Right cardiac atrium (tissue), 5 donors: ENCODE measurements at regions not wholly inside any gene's neighbourhood (a gene's known extent, or its start where the extent isn't known, plus 50 kb on each side); places are given as distances from the start of the nearest gene placed in this dataset.

Experiments used
- ATAC-seq, 2 donors: fragments of 200-7000 bp; cut with Tn5 transposase; one replicate each; pipeline versions ENCODE4 v1.8.0 to v1.9.1; 2020; ENCODE audit warnings: moderate library complexity in 2 of 2, mild to moderate bottlenecking in 1 of 2
- DNase-seq, 3 donors: peaks; one replicate each; pipeline ENCODE4 v3.0.0-alpha.2; 2020
- H3K27ac ChIP-seq: one replicate; pipeline ENCODE4 v1.5.1; 2013; ENCODE audit warnings: mild to moderate bottlenecking, low read length, control low read depth, moderate library complexity
- H3K27me3 ChIP-seq: one replicate; pipeline ENCODE4 v1.6.1; 2013; ENCODE audit not compliant: control insufficient read depth, insufficient read depth
- H3K4me1 ChIP-seq: one replicate; pipeline ENCODE4 v1.6.1; 2013; ENCODE audit warnings: low read length; ENCODE audit not compliant: control insufficient read depth, insufficient read depth
- H3K4me3 ChIP-seq: one replicate; pipeline ENCODE4 v1.5.1; 2013; ENCODE audit warnings: low read length, control low read depth
- H3K9me3 ChIP-seq: one replicate; pipeline ENCODE4 v1.6.1; 2013; ENCODE audit warnings: low read length; ENCODE audit not compliant: control insufficient read depth
- WGBS: extraction: QIAGEN DNeasy Blood & Tissue Kit; methylation state at CpG from one replicate; pipeline ENCODE4 v1.1.7; 2013; 5-methylcytosine and 5-hydroxymethylcytosine counted together
- intact Hi-C, 4 donors: fragments of 100-400 bp; cut with DNase I; formaldehyde crosslinking; loops; one replicate each; pipeline versions ENCODE4 v1.11.0 to v1.14.0; 2022 to 2023
- donor health status: healthy with polysubstance abuse.
- donor health status: DM: no; HTN: yes; CAD: no.
- donor health status: DM: no; HTN: no; CAD: no.
- donor health status: DM: no; HTN: yes; CAD: no; lungs with severe emphysema.
- donor health status: DM: yes; HTN: yes; CAD: no.

DNA sequence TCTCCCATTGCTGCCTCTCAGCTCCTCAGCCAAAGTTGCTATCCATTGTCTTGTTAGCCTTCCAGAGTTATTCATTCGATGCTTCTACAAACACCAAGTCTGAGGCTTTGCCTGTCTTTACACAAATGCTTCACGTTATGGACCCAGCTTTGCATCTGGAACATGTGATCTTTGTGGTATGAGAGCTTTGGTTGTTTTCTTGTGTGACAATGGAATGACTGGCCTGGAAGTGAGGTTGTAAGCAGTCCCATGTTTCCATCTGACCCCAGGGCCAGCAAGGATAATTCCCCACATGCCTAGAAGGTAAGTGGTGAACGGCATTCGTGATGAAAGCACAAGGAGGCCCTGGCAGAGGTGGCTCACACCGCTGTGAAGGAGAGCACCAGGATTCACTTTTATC lies 866.7 kb upstream of the TMEM132C start:
- no peak for DNase-seq
- no peaks in the 10 kb centered on the region for H3K9me3 ChIP-seq
- H3K4me1 ChIP-seq = no peaks in the 10 kb centered on the region
- ATAC-seq = no peak
- H3K27me3 ChIP-seq = peaks cover 2% of the 10 kb centered on the region
- WGBS = 71% methylated on average over 5 of the region's 5 CpGs
- no peak overlapping the region for H3K27ac ChIP-seq
- intact Hi-C loops = no loop called here
- H3K4me3 ChIP-seq = no peak overlapping the region

DNA sequence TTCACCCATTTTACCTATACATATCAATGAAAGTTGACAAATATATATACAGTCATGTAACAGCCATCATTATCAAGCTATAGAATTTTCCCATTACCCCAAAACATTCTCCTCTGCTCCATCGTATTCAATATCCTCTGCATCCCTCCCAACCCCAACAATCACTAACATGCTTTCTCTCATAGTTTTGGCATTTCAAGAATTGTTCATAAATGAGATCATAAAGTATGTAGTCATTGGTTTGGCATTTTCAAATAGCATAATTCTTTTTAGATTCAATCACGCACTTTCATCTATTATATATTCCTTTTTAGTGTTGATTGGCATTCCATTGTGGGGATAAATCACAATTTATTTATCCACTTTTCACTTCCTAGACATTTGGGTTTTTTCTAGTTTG lies 866.0 kb upstream of the TMEM132C start:
- intact Hi-C loops = no loop called here
- Histone ChIP-seq H3K4me3 (no peak overlapping the region), H3K27me3 (peaks cover 2% of the 10 kb centered on the region), H3K27ac (no peak overlapping the region), H3K9me3 (no peaks in the 10 kb centered on the region), H3K4me1 (no peaks in the 10 kb centered on the region)
- 57% methylated on average over 2 of the region's 2 CpGs for WGBS
- ATAC-seq = no peak
- DNase-seq = no peak

DNA sequence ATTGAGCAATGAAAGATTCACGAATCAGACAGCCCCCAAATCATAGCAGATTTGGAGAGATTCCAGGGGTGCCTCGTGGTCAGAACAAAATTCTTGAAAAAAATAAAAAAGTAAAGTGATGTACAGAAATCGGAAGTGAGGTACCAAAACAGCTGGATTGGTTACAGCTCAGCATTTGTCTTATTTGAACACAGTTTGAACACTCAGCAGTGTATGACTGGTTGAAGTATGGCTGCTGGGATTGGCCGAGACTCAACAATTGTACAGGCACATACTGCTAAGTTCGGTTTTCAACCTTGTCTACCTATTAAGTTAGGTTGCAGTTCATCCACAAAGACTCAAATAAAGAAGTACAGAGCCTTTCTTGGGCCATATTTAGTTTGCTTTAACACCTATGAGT lies 865.4 kb upstream of the TMEM132C start:
- no peak for ATAC-seq
- intact Hi-C loops = no loop called here
- Histone ChIP-seq H3K4me1 (no peaks in the 10 kb centered on the region), H3K9me3 (no peaks in the 10 kb centered on the region), H3K27me3 (peaks cover 2% of the 10 kb centered on the region), H3K4me3 (no peak overlapping the region), H3K27ac (no peak overlapping the region)
- DNase-seq = no peak
- 57% methylated on average over 5 of the region's 5 CpGs for WGBS

DNA sequence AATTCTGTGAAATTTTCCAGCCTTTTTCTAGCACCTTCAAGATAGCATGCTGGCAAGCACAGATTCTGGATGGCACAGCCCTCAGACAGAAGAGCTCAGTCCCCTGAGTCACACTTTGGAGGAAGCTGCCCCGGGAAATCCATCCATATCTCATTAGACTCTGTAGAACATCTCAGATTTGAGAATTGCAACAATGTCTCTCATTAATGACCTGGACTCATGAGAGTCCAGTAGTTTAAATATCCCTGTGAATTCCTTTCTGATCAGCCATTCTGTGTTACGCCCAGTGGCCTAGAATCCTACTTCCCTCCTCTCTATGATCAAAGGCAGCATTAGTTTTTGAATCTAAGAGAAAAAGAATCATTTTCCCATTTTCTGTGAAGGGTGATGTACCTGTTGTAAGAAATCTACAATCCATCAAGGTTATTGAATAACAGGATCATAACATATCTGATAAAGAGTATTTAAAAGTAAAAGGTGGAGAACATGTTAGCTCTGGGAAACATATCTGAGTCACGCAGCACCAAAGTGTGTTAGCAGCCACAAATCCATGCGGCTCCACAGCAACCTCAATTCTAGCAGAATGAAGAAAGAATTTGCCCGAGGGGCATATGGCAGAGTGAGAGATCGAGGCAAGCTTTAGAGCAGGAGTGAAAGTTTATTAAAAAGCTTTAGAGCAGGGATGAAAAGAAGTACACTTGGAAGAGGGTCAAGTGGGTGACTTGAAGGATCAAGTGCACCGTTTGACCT lies 855.6 kb upstream of the TMEM132C start:
- ATAC-seq (no peak), DNase-seq (no peak)
- intact Hi-C loops = no loop called here
- WGBS = 75% methylated on average over 7 of the region's 7 CpGs
- Histone ChIP-seq H3K27ac (no peak overlapping the region), H3K4me1 (no peaks in the 10 kb centered on the region), H3K9me3 (no peaks in the 10 kb centered on the region), H3K27me3 (no peaks in the 10 kb centered on the region), H3K4me3 (no peak overlapping the region)

DNA sequence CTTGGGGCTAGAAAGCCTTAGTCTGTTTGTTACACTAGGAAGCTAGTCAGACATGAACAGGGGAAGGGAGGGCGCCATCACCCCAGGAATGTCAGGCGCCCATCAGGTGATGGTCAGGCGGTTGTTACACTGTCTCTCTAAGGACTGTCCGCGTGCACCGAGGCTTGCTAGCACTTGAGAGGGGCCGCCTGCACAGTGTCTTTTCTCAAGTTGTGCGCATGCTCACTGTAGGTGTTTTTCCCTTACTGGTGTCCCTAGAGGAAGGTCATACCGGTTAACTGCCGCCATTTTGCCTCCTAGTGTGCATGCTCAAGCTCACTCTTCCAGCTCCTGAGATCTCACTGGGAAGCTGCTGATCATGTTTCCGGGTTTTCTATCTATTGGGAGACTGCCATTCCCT lies 855.0 kb upstream of the TMEM132C start:
- no peak for DNase-seq
- intact Hi-C loops = no loop called here

DNA sequence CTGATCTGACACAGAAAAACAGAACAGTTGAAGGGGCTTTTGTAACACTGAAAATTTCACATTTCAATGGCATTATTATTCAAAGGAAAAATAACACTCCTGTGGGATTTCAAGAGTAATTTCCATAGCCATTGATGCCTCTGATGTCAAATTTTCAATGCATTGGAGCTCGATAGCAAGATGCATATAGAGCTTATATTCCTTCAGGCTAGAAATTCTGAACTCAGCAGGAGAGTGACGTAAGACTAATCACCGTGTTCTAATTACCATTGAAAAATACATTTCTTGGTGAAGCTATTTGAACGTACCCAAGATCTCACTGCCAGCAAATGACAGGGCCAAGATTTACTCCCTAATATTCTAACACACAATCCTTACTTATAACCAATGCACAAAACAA lies 854.1 kb upstream of the TMEM132C start:
- intact Hi-C loops = no loop called here
- DNase-seq = no peak
- WGBS = 81% methylated on average over 4 of the region's 4 CpGs
- H3K9me3 ChIP-seq = peaks cover under 1% of the 10 kb centered on the region
- H3K27ac ChIP-seq = no peak overlapping the region
- no peak overlapping the region for H3K4me3 ChIP-seq
- no peak for ATAC-seq
- H3K27me3 ChIP-seq = no peaks in the 10 kb centered on the region
- no peaks in the 10 kb centered on the region for H3K4me1 ChIP-seq

More for the DNA sequence above, 855.0 kb upstream of the TMEM132C start:
- Histone ChIP-seq H3K9me3 (no peaks in the 10 kb centered on the region), H3K27me3 (no peaks in the 10 kb centered on the region), H3K27ac (no peak overlapping the region), H3K4me1 (no peaks in the 10 kb centered on the region), H3K4me3 (no peak overlapping the region)
- 89% methylated on average over 11 of the region's 11 CpGs for WGBS
- no peak for ATAC-seq

DNA sequence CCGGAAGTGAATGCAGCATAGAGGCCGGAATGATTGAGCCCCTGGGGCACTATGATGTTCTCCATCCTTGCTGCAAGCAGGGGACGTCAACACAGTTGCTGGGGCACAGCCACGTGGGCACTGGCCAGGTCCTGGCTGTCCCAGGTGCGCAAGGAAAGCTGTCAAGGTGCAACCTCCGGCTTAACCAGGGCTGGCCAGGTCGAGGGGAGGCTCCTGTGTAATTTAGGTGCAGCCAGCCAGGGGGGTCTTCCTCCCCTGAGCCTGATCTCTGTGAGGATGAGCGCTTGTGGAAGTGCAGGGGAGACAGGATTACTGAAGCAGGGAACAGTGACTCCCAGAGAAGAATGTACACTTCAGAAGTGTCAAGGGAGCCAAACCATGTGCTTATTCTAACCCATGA lies 852.8 kb upstream of the TMEM132C start:
- no peak for ATAC-seq
- DNase-seq = no peak
- intact Hi-C loops = no loop called here
- Histone ChIP-seq H3K4me1 (no peaks in the 10 kb centered on the region), H3K27me3 (no peaks in the 10 kb centered on the region), H3K9me3 (peaks cover 2% of the 10 kb centered on the region), H3K4me3 (no peak overlapping the region), H3K27ac (no peak overlapping the region)
- 65% methylated on average over 8 of the region's 8 CpGs for WGBS

DNA sequence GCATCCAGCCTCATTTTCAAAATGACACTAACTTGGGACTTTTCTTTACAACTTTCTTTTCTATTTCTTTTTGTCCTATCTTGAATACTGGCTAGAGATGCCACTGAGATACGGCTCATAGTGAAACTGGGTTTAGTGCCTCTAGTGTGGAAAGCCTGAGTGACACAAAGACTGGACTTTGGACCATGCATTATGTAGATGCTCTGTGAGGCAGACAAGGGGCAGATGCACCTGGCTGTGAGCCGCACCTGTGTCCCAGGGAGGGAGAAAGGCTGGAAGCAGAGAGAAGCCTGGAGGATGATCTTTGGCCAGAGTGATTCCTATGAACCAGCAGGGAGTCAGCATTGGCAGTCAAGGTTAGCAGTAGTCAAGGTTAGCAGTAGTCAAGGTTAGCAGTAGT lies 852.3 kb upstream of the TMEM132C start:
- Histone ChIP-seq H3K27ac (no peak overlapping the region), H3K27me3 (no peaks in the 10 kb centered on the region), H3K4me3 (no peak overlapping the region), H3K9me3 (peaks cover 2% of the 10 kb centered on the region), H3K4me1 (no peaks in the 10 kb centered on the region)
- no peak for DNase-seq
- intact Hi-C loops = no loop called here
- ATAC-seq = no peak
- WGBS = 86% methylated on average over 2 of the region's 2 CpGs

DNA sequence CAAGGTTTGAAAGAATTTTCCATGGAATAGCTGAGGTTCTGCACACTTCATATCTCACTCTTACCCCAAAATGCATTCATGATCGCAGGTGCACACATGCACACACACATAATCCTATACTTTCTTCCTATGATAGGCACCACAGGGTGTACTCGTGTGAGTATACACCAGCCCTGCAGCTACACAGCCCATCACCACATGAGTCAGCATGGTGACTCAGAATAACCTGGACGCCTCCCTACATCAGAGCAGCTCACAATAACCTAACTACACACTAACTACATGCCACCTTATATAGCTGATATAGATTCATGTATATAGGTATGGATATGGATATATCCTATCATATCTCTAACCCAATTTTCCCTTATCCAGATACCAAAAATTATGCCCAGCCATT lies 850.2 kb upstream of the TMEM132C start:
- WGBS = 82% methylated on average over 3 of the region's 3 CpGs
- H3K27me3 ChIP-seq = no peaks in the 10 kb centered on the region
- peaks cover 2% of the 10 kb centered on the region for H3K9me3 ChIP-seq
- no peak for DNase-seq
- intact Hi-C loops = no loop called here
- no peaks in the 10 kb centered on the region for H3K4me1 ChIP-seq
- ATAC-seq = no peak
- no peak overlapping the region for H3K4me3 ChIP-seq
- no peak overlapping the region for H3K27ac ChIP-seq

DNA sequence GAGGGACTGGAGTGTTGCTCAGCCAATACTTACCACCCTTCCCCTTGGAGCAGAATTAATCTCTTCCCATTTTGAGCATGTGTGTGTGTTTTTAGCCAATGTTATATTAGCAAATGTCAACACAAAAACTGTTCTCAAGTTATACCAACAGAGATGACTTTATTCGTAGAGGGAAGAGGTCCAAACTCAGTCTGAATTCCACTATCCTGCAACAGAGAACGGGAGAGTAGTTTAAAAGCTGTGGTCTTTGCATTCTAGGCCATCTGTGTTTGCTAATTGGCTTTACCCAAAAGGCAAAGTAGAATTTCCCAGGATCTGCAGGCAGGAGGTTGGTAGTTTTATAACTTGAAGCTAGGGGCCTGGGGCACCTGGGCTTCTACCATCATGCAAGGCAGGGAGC lies 847.9 kb upstream of the TMEM132C start:
- Histone ChIP-seq H3K9me3 (peaks cover 2% of the 10 kb centered on the region), H3K4me1 (no peaks in the 10 kb centered on the region), H3K27me3 (no peaks in the 10 kb centered on the region), H3K27ac (no peak overlapping the region), H3K4me3 (no peak overlapping the region)
- ATAC-seq (no peak), DNase-seq (no peak)
- 55% methylated on average over 2 of the region's 2 CpGs for WGBS
- intact Hi-C loops = no loop called here

DNA sequence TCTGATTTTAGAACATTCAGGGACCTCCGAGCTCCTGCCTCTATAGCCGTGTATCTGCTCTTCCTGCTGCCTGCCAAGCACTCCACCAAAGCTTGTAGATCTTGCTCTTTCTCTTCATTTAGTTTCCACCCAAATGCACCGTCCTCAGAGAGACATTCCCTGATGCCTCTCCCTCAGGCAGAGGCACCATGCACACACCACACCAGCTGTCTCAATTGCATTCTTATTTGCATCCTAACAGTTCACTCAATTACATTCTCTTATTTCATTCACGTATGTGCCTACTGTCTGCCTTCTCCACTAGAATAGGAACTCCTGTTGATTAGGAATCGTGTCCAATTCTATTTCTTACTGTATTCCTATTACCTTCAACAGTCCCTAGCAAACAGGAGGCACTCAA lies 845.4 kb upstream of the TMEM132C start:
- Histone ChIP-seq H3K4me3 (no peak overlapping the region), H3K27ac (no peak overlapping the region), H3K27me3 (no peaks in the 10 kb centered on the region), H3K9me3 (peaks cover 2% of the 10 kb centered on the region), H3K4me1 (no peaks in the 10 kb centered on the region)
- ATAC-seq (no peak), DNase-seq (no peak)
- intact Hi-C loops = no loop called here
- WGBS = 63% methylated on average over 5 of the region's 5 CpGs
